ENCODE measurements at regions not wholly inside any gene's neighbourhood (a gene's known extent, or its start where the extent isn't known, plus 50 kb on each side); places are given as distances from the start of the nearest gene placed in this dataset.

DNA sequence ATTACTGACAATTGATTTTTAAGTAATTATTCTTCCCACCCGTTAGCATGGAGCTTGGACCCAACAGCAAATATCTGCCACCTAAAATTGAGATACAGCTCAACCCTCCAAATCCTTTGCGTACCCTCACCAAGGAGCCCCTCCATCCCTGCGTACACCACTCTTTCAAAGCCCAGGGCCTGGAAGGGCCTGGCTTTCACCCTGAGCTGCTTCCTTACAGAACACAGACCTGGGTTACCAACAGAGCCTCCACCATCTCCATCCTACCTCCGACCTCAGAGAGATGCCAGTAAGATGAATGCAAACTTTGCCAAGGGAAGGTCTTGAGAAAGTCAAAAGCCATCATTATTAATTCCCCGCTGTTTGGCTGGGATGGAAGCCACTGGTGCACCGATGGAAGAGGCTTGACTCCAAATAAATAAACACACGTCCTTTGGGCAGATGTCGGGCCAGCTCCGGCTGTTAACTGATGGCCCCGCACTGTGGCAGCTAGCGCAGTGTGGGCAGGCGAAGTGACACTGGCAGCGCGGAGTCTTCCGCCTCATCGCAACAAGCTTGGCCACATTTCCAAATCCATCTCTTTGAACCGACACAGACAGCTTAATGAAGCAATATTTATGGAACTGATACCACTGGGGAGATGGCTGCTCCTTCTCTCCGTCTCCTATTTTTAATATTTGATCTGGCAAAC is 150.2 kb upstream of the VSTM2B start:
- no peak for DNase-seq

DNA sequence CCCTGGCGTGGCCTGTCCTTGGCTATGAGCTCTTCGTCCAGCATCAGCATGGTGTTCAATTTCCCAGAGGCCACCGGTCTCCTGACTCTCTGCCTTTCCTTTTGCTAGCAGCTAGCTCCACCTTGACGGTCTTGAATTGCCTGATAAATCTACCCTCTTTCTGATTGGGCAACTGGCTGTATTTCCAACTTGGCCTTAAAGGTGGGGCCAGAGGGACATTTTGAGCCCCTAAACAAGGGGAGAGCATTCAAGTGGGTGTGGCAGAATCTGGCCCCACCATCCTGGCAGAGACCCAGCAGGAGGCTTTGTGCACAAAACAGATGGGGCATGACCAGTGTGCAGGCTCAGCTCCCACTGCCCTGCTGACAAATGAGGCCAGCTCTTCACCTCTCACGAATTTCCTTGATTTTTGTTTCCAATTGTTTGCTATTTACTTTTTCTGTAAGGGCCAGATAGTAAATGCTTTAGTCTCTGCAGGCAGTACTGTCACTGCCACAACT is 148.9 kb upstream of the VSTM2B start:
- no peak for DNase-seq

DNA sequence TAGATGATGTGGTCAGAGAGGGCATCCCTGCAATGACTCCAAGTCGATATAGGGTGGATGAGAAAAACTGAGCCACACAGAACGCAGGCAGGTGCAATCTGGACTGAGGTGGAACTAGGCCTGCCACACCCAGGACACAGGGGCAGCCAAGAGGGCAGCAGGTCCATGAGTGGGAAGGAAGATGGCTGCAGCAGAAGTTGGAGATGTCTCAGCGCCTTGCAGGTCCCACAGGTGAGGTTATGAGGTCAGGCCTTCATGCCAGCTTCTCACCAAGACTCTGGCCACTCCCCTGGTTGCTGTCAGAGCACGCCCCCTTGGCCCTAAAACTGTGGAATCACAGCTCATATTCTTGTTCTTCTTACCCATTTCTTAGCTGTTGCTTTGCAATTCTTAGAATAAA is 147.7 kb upstream of the VSTM2B start:
- no peak for DNase-seq

DNA sequence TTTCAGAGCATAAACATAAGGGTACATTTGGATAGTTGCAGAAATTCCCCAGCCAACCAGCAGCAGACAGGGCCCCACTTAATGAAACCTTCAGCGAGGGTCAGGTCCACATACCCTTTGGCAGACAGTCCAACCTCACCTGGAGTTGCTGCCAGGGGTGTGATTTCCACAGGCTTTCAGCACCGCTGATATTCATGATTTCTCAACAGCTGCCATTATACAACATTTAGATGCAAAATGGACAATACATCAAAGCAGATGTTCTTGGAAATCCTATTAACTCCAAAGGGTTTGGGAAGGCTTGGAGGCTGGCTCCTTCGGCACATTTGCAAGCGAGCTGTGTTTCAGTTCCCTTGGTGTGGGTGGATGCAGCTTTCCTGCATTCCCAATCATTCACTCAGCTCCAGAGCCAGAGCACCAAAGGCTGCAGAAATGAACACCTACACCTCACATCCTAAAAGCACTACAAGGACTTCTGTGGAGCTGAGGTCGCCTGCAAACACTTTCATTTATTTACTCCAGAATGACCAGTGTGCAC is 147.2 kb upstream of the VSTM2B start:
- no peak for DNase-seq

- no peak for DNase-seq
Observed at GRCh38 chr19:29379257-29380021, 146.4 kb upstream of the VSTM2B start.

DNA sequence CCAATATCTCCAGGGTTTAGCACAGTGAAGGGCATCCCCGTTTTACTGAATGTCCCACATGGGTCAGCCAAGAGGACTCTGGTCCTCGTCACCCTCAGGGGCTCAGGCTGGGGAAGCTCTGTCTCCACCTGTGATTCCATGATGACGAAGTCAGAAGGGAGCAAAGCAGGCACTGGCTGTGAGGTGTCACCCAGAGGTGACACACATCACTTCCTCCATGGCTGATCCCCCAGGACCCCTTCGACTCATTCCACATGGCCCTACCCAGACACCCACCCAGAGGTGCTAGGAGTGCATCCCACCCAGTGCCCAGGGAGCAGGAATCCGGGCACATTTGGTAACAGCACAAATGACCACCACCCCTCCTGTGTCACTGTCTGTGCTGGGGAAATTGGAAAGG is 145.2 kb upstream of the VSTM2B start:
- no peak for DNase-seq

DNA sequence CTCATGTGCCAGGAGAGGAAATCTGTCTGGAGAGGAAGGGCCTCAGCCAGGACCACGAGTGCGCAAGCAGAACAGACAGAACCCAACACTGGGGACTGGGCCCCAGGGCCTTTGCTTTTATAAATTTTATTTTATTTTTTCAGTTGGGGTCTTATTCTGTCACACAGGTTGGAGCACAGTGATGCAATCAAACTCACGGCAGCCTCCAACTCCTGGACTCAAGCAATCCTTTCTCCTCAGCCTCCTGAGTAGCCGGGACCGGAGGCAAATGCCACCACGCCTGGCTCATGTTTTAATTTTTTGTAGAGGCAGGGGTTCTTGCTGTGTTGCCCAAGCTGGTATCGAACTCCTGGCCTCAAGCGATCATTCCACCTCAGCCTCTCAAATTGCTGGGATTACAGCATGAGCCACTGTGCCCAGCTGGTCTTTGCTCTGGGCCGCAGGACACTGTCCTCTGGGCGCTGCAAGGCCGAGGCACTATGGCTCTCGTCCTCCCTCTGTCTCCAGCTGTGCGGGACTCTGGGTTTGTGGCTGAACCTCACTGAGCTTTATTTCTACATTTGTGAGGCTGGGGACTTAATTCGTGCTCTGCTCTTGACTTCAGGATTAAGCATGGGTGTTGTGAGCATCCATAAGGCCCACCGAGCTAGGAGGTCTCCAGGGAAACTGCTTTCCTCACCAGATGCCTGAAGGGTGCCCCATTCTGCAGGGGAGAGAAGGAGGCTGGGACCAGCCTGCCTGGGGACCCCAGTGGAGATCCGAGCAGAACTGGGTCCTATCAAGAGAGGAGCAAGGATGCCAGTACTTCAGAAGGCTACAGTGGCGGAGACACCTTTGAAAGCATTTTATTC is 144.2 kb upstream of the VSTM2B start:
- no peak for DNase-seq

GRCh38 chr19:29383696-29384095 is 142.1 kb upstream of the VSTM2B start:
- no peak for DNase-seq

DNA sequence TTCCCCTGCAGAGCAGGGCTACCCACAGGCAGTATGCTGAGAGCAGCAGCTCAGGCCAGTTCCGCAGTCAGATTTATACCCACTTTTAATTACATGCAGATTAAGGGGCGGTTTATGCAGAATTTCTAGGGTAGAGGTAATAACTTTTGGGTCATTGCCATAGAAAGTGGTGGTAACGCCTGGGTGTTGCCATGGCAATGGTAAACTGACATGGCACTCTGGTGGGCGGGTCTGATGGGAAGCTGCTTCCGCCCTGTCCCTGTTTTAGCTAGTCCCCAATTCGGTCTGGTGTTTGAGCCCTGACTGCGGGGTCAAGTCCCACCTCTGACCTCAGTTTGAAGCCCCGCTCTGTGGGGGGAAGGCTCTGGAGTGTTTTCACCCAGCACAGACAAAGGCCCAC is 141.1 kb upstream of the VSTM2B start:
- no peak for DNase-seq

- DNase-seq: no peak
Observed at GRCh38 chr19:29385191-29385795, 140.5 kb upstream of the VSTM2B start.

- no peak for DNase-seq
Observed at GRCh38 chr19:29386970-29387369, 138.8 kb upstream of the VSTM2B start.

GRCh38 chr19:29387586-29387985 is 138.2 kb upstream of the VSTM2B start:
- no peak for DNase-seq

DNA sequence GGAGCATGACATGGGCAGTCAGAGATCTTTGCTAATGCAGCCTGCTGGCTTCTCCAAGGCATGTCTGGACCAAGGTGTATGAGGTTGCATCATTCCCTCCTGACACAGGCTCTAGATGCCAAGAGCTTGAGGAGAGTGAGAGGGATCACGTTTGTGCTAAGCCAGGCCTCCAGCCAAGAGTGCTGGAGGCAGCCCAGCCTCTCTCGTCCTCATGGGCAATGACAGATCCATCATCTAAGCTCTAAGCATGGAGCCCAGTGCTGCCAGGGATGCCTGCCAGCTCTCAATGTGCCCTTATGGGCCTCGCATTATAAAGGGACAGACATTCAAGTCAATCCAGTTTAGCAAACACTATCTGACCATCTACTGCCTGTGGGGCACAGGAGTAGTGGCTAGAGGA is 136.3 kb upstream of the VSTM2B start:
- DNase-seq: no peak

GRCh38 chr19:29390742-29391141 is 135.1 kb upstream of the VSTM2B start:
- no peak for DNase-seq

- no peak for DNase-seq
Observed at GRCh38 chr19:29393915-29394460, 131.8 kb upstream of the VSTM2B start.

DNA sequence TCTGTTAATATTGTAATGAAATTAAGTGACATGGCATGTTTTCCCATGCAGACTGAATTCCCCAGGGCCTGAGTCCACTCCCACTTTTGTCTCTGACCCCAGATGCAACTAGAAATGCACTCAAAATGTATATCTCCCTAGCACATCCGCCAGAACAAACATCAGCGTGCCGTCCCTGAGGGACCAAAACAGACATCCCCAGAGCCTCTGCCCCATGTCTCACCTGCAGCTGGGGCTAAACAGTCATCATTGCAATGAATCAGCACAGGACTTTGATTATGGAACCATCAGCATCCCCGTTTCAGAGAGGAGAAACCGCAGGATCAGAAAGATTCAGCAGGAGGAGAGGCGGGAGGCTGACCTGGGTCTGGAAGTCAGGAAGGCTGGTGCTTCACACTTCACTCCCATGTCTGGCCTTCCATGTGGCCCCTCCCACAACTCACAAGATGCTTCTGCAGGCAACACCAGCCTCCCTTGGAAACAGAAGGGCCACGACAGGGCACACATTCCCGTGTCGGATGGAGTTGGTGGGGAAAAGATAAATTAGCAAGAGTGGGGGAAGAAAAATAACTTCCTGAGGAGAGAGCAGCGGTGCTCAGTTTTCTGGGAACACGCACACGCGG is 130.6 kb upstream of the VSTM2B start:
- DNase-seq: no peak

DNA sequence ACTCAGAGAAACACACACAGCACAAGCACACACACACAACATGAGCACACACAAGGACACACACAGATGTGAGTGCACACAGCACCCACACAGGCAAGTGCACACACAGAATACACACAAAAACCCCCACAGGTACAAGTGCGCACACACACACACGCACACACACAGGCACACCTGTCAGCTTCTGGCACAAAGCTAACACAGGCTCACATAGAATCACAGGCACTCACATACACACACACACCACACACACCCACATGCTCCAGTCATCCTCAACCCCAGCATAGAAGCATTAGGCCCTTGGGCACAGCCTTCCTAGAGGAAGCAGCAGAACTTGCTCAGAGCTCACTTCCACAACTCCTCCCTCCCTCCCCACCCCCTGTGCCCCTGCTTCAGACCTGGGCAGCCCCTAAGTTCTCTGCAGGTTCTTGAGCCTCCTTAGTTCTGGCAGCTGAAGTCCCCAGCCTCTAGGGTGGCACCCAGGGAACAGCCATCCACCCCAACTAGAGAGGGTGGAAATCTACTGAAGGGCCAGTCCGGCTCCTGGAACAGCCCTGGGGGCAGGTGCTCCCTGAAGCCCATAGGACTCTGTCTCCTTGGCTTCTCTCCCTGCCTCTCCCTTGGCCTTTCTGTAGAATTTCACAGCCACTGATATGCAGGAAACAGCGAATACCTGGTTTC is 129.9 kb upstream of the VSTM2B start:
- no peak for DNase-seq

DNA sequence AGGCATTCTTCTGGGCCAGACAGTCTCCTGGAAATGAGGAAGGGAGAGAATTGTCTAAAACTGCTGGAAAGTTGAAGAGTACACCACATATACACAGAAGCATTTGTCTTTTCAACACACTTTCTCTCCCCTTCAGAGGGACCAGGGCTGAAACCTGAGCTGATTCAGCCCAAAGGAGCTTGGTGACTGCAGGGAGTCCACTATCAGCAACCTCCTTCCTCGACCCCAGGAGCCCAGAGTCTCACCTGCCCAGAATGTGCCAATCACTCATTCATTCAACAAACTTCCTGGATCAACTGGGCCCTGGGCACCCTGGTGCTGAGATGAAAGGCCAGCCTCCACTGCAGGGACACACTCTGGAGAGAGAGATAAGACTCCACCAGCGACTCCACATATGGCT is 128.9 kb upstream of the VSTM2B start:
- DNase-seq: no peak

DNA sequence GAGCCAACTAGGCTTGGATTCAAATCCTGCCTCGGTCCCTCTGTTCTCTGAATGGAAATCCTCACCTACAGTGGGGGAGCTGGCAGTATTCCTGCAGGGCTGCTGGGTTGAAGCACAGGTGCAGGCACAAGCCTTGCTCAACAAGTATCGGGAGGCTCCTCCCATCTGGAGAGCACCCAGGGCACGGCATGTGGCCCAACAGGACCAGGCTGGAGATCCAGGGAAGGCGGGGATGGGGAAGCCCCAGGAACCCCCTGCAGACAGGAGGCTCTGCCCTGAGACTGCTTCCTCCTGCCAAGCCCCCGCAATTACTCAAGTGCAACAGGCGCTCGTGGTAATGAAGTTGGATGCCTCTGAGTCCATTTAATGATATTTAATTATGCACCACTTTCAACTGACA is 128.0 kb upstream of the VSTM2B start:
- no peak for DNase-seq

DNA sequence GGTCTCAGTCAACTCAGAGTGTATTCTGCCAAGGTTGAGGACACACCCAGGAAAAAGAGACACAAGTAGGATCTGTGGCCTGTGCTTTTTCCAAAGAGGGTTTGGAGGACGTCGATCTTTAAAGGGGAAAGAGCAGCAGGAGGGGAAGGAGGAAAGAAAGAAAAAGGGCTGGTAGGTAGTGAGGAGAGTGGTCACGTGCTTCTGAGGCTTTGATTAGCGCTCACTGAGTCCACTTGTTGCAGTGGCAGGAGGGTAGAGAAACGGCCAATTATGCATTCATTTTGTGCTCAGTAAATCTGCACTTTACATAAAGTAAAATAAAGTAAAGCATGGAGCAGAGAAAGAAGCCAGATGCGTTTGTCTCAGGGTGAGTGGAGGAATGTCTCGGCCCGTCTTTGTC is 126.0 kb upstream of the VSTM2B start:
- DNase-seq: no peak

DNA sequence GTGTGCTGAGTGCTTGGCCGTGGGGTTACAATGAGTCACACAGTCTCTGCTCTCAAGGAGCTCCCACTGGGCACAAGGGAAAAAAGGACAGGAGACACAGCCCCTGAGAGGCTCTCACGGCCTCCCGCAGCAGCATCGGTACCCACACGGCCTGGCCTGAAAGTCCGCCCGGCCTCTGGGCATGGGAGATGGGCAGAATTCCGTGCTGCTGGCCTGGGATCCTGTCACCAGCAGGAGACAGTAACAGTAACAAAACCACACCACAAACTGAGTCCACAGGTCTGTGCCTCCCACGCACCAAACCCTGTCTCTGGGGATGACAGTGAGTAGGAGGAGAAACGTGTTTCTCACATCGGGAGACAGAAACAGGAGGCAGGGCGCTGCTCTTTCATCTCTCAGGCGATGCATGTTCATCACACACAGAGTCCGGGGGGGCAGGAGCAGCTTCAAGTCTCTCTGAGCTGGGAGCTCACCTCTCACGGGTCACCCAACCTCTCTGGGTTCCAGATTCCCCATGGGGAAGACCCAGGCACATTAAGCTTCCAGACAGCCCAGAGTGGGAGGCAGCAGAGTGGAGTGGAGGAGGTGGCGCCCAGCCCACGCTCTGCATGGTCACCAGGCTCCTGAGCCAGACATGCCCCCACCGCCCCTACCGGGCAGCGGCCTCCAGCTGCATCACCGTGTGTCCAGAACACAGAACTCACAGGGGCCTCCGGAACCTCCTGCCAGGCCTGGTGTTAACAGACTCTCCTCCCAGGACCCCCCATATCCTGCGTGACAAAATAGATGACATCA is 124.7 kb upstream of the VSTM2B start:
- no peak for DNase-seq

Measured in hematopoietic multipotent progenitor cell treated with erythropoietin and hydrocortisone succinate and interleukin-3 and kit ligand, for 8 days (in vitro differentiated cells).